GM23338 (cell line): ENCODE measurements at regions not wholly inside any gene's neighbourhood (a gene's known extent, or its start where the extent isn't known, plus 50 kb on each side); places are given as distances from the start of the nearest gene placed in this dataset.

ENCODE experiments used
- ATAC-seq: fragments of 200-7000 bp; cut with Tn5 transposase; 3 replicates; pipeline ENCODE4 v1.9.1; 2020
- DNase-seq: peaks from one replicate; pipeline ENCODE4 v3.0.0-alpha.2; 2015; ENCODE audit warnings: low spot score
- H2AFZ ChIP-seq: fragments of 200-600 bp; sonication (generic); 2 replicates; pipeline ENCODE4 v1.8.0; 2016; ENCODE audit warnings: antibody characterized with exemption, mild to moderate bottlenecking, moderate library complexity
- H3F3A ChIP-seq: fragments of 200-600 bp; sonication (generic); replicated peaks from 2 replicates; pipeline ENCODE4 v1.8.0; 2017; ENCODE audit warnings: antibody characterized with exemption, mixed run types, low read depth
- H3K27ac ChIP-seq: fragments of 200-600 bp; sonication (generic); 2 replicates; pipeline ENCODE4 v1.6.1; 2016; ENCODE audit warnings: low read depth
- H3K27me3 ChIP-seq: fragments of 200-600 bp; sonication (generic); 2 replicates; pipeline ENCODE4 v1.8.0; 2016; ENCODE audit warnings: mild to moderate bottlenecking, mixed run types, moderate library complexity; ENCODE audit not compliant: insufficient read depth
- H3K36me3 ChIP-seq: fragments of 200-600 bp; sonication (generic); 2 replicates; pipeline ENCODE4 v1.8.0; 2016; ENCODE audit warnings: mild to moderate bottlenecking; ENCODE audit not compliant: insufficient read depth
- H3K4me1 ChIP-seq: fragments of 200-600 bp; sonication (generic); 2 replicates; pipeline ENCODE4 v1.8.0; 2016; ENCODE audit warnings: mild to moderate bottlenecking, moderate library complexity; ENCODE audit not compliant: insufficient read depth
- H3K4me2 ChIP-seq: fragments of 200-600 bp; sonication (generic); 2 replicates; pipeline ENCODE4 v1.7.1; 2017; ENCODE audit warnings: mixed run types
- H3K4me3 ChIP-seq: fragments of 200-600 bp; sonication (generic); 2 replicates; pipeline ENCODE4 v1.6.1; 2016; ENCODE audit warnings: mixed run types
- H3K79me2 ChIP-seq: fragments of 200-600 bp; sonication (generic); replicated peaks from 2 replicates; pipeline ENCODE4 v1.8.0; 2017; ENCODE audit warnings: mild to moderate bottlenecking; ENCODE audit not compliant: insufficient read depth
- H3K9me2 ChIP-seq: fragments of 200-600 bp; sonication (generic); 2 replicates; pipeline ENCODE4 v1.8.0; 2017; ENCODE audit not compliant: insufficient read depth
- H4K20me1 ChIP-seq: fragments of 200-600 bp; sonication (generic); replicated peaks from 2 replicates; pipeline ENCODE4 v1.8.0; 2017; ENCODE audit warnings: mild to moderate bottlenecking; ENCODE audit not compliant: insufficient read depth
- H3K27ac Mint-ChIP-seq: 2 replicates; pipeline ENCODE4 v1.8.0; 2020; ENCODE audit warnings: inconsistent platforms, mild to moderate bottlenecking, moderate library complexity, mixed read lengths
- H3K27me3 Mint-ChIP-seq: 3 replicates; pipeline ENCODE4 v1.8.0; 2022; ENCODE audit warnings: low read depth, mild to moderate bottlenecking, moderate library complexity, mixed read lengths, inconsistent platforms; ENCODE audit not compliant: insufficient read depth, poor library complexity
- H3K36me3 Mint-ChIP-seq: 3 replicates; pipeline ENCODE4 v1.8.0; 2021; ENCODE audit warnings: low read depth, mild to moderate bottlenecking, inconsistent platforms, moderate library complexity, mixed read lengths
- H3K4me1 Mint-ChIP-seq: 3 replicates; pipeline ENCODE4 v1.8.0; 2020; ENCODE audit warnings: mild to moderate bottlenecking, inconsistent platforms, mixed read lengths
- H3K4me3 Mint-ChIP-seq: 3 replicates; pipeline ENCODE4 v1.8.0; 2021; ENCODE audit warnings: moderate library complexity, mild to moderate bottlenecking, inconsistent platforms, mixed read lengths
- H3K9me3 Mint-ChIP-seq: 3 replicates; pipeline ENCODE4 v1.8.0; 2020; ENCODE audit warnings: moderate library complexity, mild to moderate bottlenecking, inconsistent platforms, mixed read lengths
- CREB1 ChIP-seq: fragments of 250-450 bp; sonication (Bioruptor Pico); IDR thresholded peaks from 2 replicates; pipeline ENCODE4 v1.5.0; 2020; ENCODE audit warnings: low read depth, mild to moderate bottlenecking, moderate library complexity
- CTCF ChIP-seq, 2 experiments: fragments of 200-600 bp in 1 of 2; sonication (generic) in 1 of 2; conservative IDR thresholded peaks; 2 replicates each; pipeline versions ENCODE4 v1.5.1 to v1.6.1; 2016 to 2017; ENCODE audit warnings: antibody characterized with exemption in 2 of 2, low read depth in 2 of 2, mild to moderate bottlenecking in 2 of 2, moderate library complexity in 1 of 2
- ETS1 ChIP-seq: IDR thresholded peaks from 2 replicates; pipeline ENCODE4 v1.6.1; 2016; ENCODE audit warnings: antibody characterized with exemption
- EZH2phosphoT487 ChIP-seq: fragments of 200-600 bp; sonication (generic); IDR thresholded peaks from one replicate; pipeline ENCODE4 v1.8.1; 2018; ENCODE audit warnings: antibody characterized with exemption; ENCODE audit not compliant: unreplicated experiment
- JUNB ChIP-seq: IDR thresholded peaks from one replicate; pipeline ENCODE4 v1.6.1; 2016; ENCODE audit warnings: antibody characterized with exemption; ENCODE audit not compliant: unreplicated experiment
- NANOG ChIP-seq: IDR thresholded peaks from 2 replicates; pipeline ENCODE4 v1.6.1; 2016; ENCODE audit warnings: antibody characterized with exemption, borderline replicate concordance
- POLR2AphosphoS5 ChIP-seq: IDR thresholded peaks from 2 replicates; pipeline ENCODE4 v1.6.1; 2016; ENCODE audit warnings: antibody characterized with exemption, low read depth
- REST ChIP-seq: IDR thresholded peaks from one replicate; pipeline ENCODE4 v1.6.1; 2018; ENCODE audit warnings: antibody characterized with exemption; ENCODE audit not compliant: unreplicated experiment
- STAT1 ChIP-seq: IDR thresholded peaks from one replicate; pipeline ENCODE4 v1.6.1; 2016; ENCODE audit warnings: antibody characterized with exemption; ENCODE audit not compliant: unreplicated experiment
- ZNF114 ChIP-seq: fragments of 250-450 bp; sonication (Bioruptor Pico); IDR thresholded peaks from 2 replicates; pipeline ENCODE4 v1.5.0; 2020; ENCODE audit warnings: mild to moderate bottlenecking, moderate library complexity
- ZNF331 ChIP-seq: fragments of 250-450 bp; sonication (Bioruptor Pico); IDR thresholded peaks from 2 replicates; pipeline ENCODE4 v1.5.0; 2020; ENCODE audit warnings: low read depth, mild to moderate bottlenecking, moderate library complexity
- TF ChIP-seq, protein P1 (sequence below): fragments of 250-450 bp; sonication (Bioruptor Pico); IDR thresholded peaks from 2 replicates; pipeline ENCODE4 v1.5.0; 2020; ENCODE audit warnings: mild to moderate bottlenecking, moderate library complexity

GRCh38 chr13:71156550-71156949, 710.5 kb downstream of the DACH1 start:
- peak overlapping the region; percentile 80 for H2AFZ ChIP-seq
- Mint-ChIP-seq H3K4me3 (no peak overlapping the region), H3K27ac (no peak overlapping the region), H3K36me3 (no peaks in the 10 kb centered on the region), H3K27me3 (no peaks in the 10 kb centered on the region), H3K4me1 (peaks cover 19% of the 10 kb centered on the region), H3K9me3 (no peaks in the 10 kb centered on the region)
- peaks cover 13% of the 10 kb centered on the region for H3K4me1 ChIP-seq
- H3K9me2 ChIP-seq = no peaks in the 10 kb centered on the region
- TF ChIP-seq ZNF114 (CRISPR knock-in tag) (no peak), JUNB (no peak), ZNF331 (CRISPR knock-in tag) (no peak), POLR2AphosphoS5 (no peak), ETS1 (no peak), STAT1 (no peak), CREB1 (no peak), EZH2phosphoT487 (no peak), NANOG (no peak), REST (no peak), CTCF (conservative IDR thresholded peaks at IDR 0.05; ENCODE audit: low read depth in 2 of 2) (no peak)
- TF ChIP-seq, protein P1, sequence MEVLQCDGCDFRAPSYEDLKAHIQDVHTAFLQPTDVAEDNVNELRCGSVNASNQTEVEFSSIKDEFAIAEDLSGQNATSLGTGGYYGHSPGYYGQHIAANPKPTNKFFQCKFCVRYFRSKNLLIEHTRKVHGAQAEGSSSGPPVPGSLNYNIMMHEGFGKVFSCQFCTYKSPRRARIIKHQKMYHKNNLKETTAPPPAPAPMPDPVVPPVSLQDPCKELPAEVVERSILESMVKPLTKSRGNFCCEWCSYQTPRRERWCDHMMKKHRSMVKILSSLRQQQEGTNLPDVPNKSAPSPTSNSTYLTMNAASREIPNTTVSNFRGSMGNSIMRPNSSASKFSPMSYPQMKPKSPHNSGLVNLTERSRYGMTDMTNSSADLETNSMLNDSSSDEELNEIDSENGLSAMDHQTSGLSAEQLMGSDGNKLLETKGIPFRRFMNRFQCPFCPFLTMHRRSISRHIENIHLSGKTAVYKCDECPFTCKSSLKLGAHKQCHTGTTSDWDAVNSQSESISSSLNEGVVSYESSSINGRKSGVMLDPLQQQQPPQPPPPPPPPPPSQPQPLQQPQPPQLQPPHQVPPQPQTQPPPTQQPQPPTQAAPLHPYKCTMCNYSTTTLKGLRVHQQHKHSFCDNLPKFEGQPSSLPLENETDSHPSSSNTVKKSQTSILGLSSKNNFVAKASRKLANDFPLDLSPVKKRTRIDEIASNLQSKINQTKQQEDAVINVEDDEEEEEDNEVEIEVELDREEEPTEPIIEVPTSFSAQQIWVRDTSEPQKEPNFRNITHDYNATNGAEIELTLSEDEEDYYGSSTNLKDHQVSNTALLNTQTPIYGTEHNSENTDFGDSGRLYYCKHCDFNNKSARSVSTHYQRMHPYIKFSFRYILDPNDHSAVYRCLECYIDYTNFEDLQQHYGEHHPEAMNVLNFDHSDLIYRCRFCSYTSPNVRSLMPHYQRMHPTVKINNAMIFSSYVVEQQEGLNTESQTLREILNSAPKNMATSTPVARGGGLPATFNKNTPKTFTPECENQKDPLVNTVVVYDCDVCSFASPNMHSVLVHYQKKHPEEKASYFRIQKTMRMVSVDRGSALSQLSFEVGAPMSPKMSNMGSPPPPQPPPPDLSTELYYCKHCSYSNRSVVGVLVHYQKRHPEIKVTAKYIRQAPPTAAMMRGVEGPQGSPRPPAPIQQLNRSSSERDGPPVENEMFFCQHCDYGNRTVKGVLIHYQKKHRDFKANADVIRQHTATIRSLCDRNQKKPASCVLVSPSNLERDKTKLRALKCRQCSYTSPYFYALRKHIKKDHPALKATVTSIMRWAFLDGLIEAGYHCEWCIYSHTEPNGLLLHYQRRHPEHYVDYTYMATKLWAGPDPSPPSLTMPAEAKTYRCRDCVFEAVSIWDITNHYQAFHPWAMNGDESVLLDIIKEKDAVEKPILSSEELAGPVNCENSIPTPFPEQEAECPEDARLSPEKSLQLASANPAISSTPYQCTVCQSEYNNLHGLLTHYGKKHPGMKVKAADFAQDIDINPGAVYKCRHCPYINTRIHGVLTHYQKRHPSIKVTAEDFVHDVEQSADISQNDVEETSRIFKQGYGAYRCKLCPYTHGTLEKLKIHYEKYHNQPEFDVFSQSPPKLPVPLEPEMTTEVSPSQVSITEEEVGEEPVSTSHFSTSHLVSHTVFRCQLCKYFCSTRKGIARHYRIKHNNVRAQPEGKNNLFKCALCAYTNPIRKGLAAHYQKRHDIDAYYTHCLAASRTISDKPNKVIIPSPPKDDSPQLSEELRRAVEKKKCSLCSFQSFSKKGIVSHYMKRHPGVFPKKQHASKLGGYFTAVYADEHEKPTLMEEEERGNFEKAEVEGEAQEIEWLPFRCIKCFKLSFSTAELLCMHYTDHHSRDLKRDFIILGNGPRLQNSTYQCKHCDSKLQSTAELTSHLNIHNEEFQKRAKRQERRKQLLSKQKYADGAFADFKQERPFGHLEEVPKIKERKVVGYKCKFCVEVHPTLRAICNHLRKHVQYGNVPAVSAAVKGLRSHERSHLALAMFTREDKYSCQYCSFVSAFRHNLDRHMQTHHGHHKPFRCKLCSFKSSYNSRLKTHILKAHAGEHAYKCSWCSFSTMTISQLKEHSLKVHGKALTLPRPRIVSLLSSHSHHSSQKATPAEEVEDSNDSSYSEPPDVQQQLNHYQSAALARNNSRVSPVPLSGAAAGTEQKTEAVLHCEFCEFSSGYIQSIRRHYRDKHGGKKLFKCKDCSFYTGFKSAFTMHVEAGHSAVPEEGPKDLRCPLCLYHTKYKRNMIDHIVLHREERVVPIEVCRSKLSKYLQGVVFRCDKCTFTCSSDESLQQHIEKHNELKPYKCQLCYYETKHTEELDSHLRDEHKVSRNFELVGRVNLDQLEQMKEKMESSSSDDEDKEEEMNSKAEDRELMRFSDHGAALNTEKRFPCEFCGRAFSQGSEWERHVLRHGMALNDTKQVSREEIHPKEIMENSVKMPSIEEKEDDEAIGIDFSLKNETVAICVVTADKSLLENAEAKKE = no peak
- H3K4me2 ChIP-seq = no peak overlapping the region
- H3K27me3 ChIP-seq = no peaks in the 10 kb centered on the region
- H3F3A ChIP-seq = no peaks in the 10 kb centered on the region
- ATAC-seq = no peak
- no peaks in the 10 kb centered on the region for H3K79me2 ChIP-seq
- no peak overlapping the region for H3K27ac ChIP-seq
- no peak overlapping the region for H3K4me3 ChIP-seq
- no peaks in the 10 kb centered on the region for H3K36me3 ChIP-seq
- H4K20me1 ChIP-seq = no peaks in the 10 kb centered on the region
- DNase-seq = no peak
